Vagina (tissue), 2 donors: ENCODE measurements at regions not wholly inside any gene's neighbourhood (a gene's known extent, or its start where the extent isn't known, plus 50 kb on each side); places are given as distances from the start of the nearest gene placed in this dataset.
"Not testable (repeated sequence)": the region's sequence is repeated elsewhere in the genome, so short reads cannot be mapped to it uniquely, and the experiment has no call there.

Experiments used
- CTCF ChIP-seq, 3 experiments: fragments of 450-650 bp in 2 of 3; fragments of 200-600 bp in 1 of 3; sonication (generic) in 1 of 3; IDR thresholded peaks; one replicate each; pipeline ENCODE4 v1.5.1; 2017 to 2019; ENCODE audit warnings: antibody characterized with exemption in 3 of 3, mild to moderate bottlenecking in 2 of 3, moderate library complexity in 2 of 3
- POLR2A ChIP-seq, 2 donors: fragments of 450-650 bp; IDR thresholded peaks; one replicate each; pipeline ENCODE4 v1.6.1; 2017; ENCODE audit warnings: antibody characterized with exemption in 2 of 2, mild to moderate bottlenecking in 2 of 2, moderate library complexity in 2 of 2

- not testable (repeated sequence) for TF ChIP-seq CTCF, POLR2A (IDR thresholded peaks at IDR 0.05)
Measured at GRCh38 chr7:63559016-63559415, 439.6 kb upstream of the ZNF722 start.
